PC-3 (cell line): ENCODE measurements at regions not wholly inside any gene's neighbourhood (a gene's known extent, or its start where the extent isn't known, plus 50 kb on each side); places are given as distances from the start of the nearest gene placed in this dataset.

ENCODE experiments used
- EZH2 ChIP-seq: fragments of 300-600 bp; sonication (generic); IDR thresholded peaks from one replicate; pipeline ENCODE4 v1.6.1; 2017; ENCODE audit warnings: antibody characterized with exemption, mild to moderate bottlenecking, low read length; ENCODE audit not compliant: unreplicated experiment
- EZH2phosphoT487 ChIP-seq: fragments of 300-600 bp; sonication (generic); IDR thresholded peaks from 2 replicates; pipeline ENCODE4 v1.6.1; 2018; ENCODE audit warnings: mild to moderate bottlenecking, antibody characterized with exemption, low read length, borderline replicate concordance
- TF ChIP-seq, protein P1 (sequence below): fragments of 300-600 bp; sonication (generic); conservative IDR thresholded peaks from 2 replicates; pipeline ENCODE4 v1.5.1; 2017; ENCODE audit warnings: antibody characterized with exemption, low read depth, mild to moderate bottlenecking, low read length

DNA sequence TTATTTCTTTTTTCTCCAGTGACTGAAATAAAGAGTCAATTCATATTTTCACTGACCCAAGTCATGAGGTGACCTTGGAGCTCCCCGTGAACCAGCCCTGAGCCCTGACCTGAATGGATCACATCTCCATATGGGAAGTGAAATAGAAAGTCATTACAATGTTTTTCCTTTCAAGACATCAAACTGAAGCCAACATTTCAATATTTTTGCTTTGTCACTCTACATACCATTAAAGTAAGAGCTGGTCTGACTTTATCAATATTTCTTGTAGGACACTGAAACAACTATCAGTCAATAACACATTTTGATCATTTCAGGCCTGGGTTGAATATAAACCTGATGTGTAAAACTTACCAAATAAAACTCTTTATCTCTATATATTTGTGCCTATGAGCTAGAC, 249.8 kb upstream of the PHF14 start:
- TF ChIP-seq, protein P1, sequence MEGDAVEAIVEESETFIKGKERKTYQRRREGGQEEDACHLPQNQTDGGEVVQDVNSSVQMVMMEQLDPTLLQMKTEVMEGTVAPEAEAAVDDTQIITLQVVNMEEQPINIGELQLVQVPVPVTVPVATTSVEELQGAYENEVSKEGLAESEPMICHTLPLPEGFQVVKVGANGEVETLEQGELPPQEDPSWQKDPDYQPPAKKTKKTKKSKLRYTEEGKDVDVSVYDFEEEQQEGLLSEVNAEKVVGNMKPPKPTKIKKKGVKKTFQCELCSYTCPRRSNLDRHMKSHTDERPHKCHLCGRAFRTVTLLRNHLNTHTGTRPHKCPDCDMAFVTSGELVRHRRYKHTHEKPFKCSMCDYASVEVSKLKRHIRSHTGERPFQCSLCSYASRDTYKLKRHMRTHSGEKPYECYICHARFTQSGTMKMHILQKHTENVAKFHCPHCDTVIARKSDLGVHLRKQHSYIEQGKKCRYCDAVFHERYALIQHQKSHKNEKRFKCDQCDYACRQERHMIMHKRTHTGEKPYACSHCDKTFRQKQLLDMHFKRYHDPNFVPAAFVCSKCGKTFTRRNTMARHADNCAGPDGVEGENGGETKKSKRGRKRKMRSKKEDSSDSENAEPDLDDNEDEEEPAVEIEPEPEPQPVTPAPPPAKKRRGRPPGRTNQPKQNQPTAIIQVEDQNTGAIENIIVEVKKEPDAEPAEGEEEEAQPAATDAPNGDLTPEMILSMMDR, result no peak
- TF ChIP-seq EZH2phosphoT487, result no peak
- no peak for TF ChIP-seq EZH2
